Kidney (tissue), 13 donors: ENCODE measurements at regions not wholly inside any gene's neighbourhood (a gene's known extent, or its start where the extent isn't known, plus 50 kb on each side); places are given as distances from the start of the nearest gene placed in this dataset.

Source experiments
- DNase-seq, 5 donors: peaks; one replicate each; pipeline ENCODE4 v3.0.0-alpha.2; 2013 to 2020
- FAIRE-seq: peaks from 2 replicates; lab custom pipeline; 2012; peaks lifted over from hg19 to GRCh38; lab: Jason Lieb, UNC
- H3K27ac ChIP-seq, 2 donors: one replicate each; pipeline ENCODE4 v1.7.0; 2013; ENCODE audit warnings: low read depth in 2 of 2, low read length in 2 of 2, inconsistent platforms in 1 of 2
- H3K27me3 ChIP-seq: one replicate; pipeline ENCODE4 v1.7.1; 2013; ENCODE audit warnings: low read length, inconsistent platforms; ENCODE audit not compliant: control insufficient read depth, insufficient read depth
- H3K36me3 ChIP-seq, 3 donors: one replicate each; pipeline versions ENCODE4 v1.7.0 to v1.7.1; 2013; ENCODE audit warnings: low read length in 3 of 3, control low read depth in 1 of 3, inconsistent platforms in 1 of 3; ENCODE audit not compliant: insufficient read depth in 3 of 3, control insufficient read depth in 2 of 3
- H3K4me1 ChIP-seq, 3 donors: one replicate each; pipeline versions ENCODE4 v1.7.0 to v1.7.1; 2013; ENCODE audit warnings: low read length in 3 of 3, inconsistent platforms in 1 of 3, low read depth in 1 of 3; ENCODE audit not compliant: control insufficient read depth in 2 of 3, insufficient read depth in 2 of 3
- H3K4me3 ChIP-seq, 3 donors: one replicate each; pipeline versions ENCODE4 v1.7.0 to v1.8.1; 2013; ENCODE audit warnings: low read length in 3 of 3, control low read depth in 1 of 3, inconsistent platforms in 1 of 3
- H3K9ac ChIP-seq, 3 donors: one replicate each; pipeline versions ENCODE4 v1.7.0 to v1.7.1; 2013; ENCODE audit warnings: low read length in 3 of 3, control low read depth in 1 of 3, inconsistent platforms in 1 of 3
- H3K9me3 ChIP-seq, 3 donors: one replicate each; pipeline versions ENCODE4 v1.7.0 to v1.7.1; 2013; ENCODE audit warnings: low read length in 3 of 3, control low read depth in 1 of 3, inconsistent platforms in 1 of 3; ENCODE audit not compliant: control insufficient read depth in 2 of 3, insufficient read depth in 1 of 3
- CTCF ChIP-seq: IDR thresholded peaks from 3 replicates; pipeline ENCODE4 v1.5.1; 2012; ENCODE audit warnings: mild to moderate bottlenecking, moderate library complexity, borderline replicate concordance; ENCODE audit not compliant: insufficient read depth; ENCODE audit errors: extremely low read depth
- intact Hi-C: fragments of 100-400 bp; cut with DNase I; formaldehyde crosslinking; loops from one replicate; pipeline ENCODE4 v1.11.1; 2022
- donor health status: control.
- donor health status: control.
- donor health status: control.
- donor health status: control.
- donor health status: control.
- donor health status: DM: yes; HTN: yes; CAD: no.
- donor health status: Normal renal cell carcinoma (clear cell type).

- intact Hi-C loops, result no loop called here
- no peak for FAIRE-seq
- Histone ChIP-seq H3K4me1 (no peaks in the 10 kb centered on the region), H3K4me3 (no peak overlapping the region), H3K9ac (no peak overlapping the region), H3K27ac (no peak overlapping the region), H3K27me3 (no peaks in the 10 kb centered on the region), H3K36me3 (no peaks in the 10 kb centered on the region), H3K9me3 (no peaks in the 10 kb centered on the region)
- no peak for TF ChIP-seq CTCF
- DNase-seq, result peak in 2 of 5 donors; percentile 21 to 46
Measured at GRCh38 chr2:129709001-129709955, 270.2 kb upstream of the RAB6C start.

GRCh38 chr2:129709956-129710598 lies 269.4 kb upstream of the RAB6C start:
- Histone ChIP-seq H3K27ac (no peak overlapping the region), H3K27me3 (no peaks in the 10 kb centered on the region), H3K36me3 (no peaks in the 10 kb centered on the region), H3K4me1 (no peaks in the 10 kb centered on the region), H3K9ac (no peak overlapping the region), H3K4me3 (no peak overlapping the region), H3K9me3 (no peaks in the 10 kb centered on the region)
- FAIRE-seq, result no peak
- no peak for DNase-seq
- TF ChIP-seq CTCF, result no peak
- intact Hi-C loops, result no loop called here

GRCh38 chr2:129710670-129711495 lies 268.6 kb upstream of the RAB6C start:
- no peak for TF ChIP-seq CTCF
- H3K9ac ChIP-seq, result no peak overlapping the region
- FAIRE-seq (no peak), DNase-seq (no peak)
- H3K9me3 ChIP-seq, result no peaks in the 10 kb centered on the region
- no peaks in the 10 kb centered on the region for H3K4me1 ChIP-seq
- intact Hi-C loops, result no loop called here
- H3K4me3 ChIP-seq, result no peak overlapping the region
- H3K27ac ChIP-seq, result no peak overlapping the region
- H3K27me3 ChIP-seq, result no peaks in the 10 kb centered on the region
- no peaks in the 10 kb centered on the region for H3K36me3 ChIP-seq
